ENCODE measurements at regions not wholly inside any gene's neighbourhood (a gene's known extent, or its start where the extent isn't known, plus 50 kb on each side); places are given as distances from the start of the nearest gene placed in this dataset.

DNA sequence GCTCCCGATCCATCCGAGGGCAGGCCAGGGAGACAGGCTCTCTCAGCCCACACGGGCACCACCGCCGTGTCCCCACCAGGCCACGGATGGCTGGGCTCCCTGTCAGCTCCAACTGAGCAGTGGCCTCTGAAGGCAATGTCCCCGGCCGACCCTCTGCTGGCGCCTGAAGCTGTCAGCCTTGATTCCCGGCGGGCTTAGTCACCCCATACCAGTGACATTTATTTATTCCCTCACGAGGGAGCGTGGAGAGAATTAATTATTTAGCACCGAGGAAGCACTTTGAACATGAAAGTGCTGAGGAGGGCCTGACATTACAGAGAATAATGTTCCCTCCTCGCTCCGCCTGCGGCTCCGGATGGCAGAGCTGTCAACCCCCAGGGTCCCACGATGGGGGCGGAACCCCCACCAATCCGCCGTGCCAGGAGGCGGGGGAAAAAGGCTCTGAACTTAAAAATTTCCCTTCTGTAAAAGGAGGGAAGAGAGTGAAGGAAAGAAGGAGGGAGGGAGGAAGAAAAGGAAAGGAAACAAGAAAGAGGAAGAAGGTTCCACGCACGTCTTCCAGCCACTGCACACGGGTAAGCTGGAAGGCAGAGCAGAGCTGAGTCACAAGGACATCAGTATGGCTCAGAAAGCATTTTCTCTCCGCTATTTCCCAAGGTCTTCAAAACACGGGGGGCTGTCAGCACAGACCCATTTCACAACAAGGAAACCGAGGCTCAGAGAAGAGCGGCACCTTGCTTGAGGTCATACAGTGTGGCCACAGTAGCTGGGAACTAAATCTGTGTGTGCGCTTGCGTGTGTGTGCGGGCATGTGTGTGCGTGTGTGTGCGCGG lies 108.7 kb upstream of the NCOR2 start:
- TF ChIP-seq SUZ12 (IDR thresholded peaks at IDR 0.05; ENCODE audit: extremely low read depth, insufficient read depth, insufficient read length): no peak
- TF ChIP-seq YY1 (IDR thresholded peaks at IDR 0.05; ENCODE audit: insufficient read depth, insufficient read length): no peak
